Activated naive CD8-positive, alpha-beta T cell treated with anti-CD3 and anti-CD28 coated beads, Interleukin-2, amount 10 ng/mL, durations not matched to agents 7 days and 5 days (primary cell): ENCODE measurements at regions not wholly inside any gene's neighbourhood (a gene's known extent, or its start where the extent isn't known, plus 50 kb on each side); places are given as distances from the start of the nearest gene placed in this dataset.

Source experiments
- ATAC-seq: fragments of 150-1000 bp; cut with Tn5 transposase; one replicate; pipeline ENCODE4 v1.10.0; 2021; ENCODE audit warnings: low read depth, moderate library complexity
- POLR2A ChIA-PET: fragments of 350-600 bp; sonication (Branson Sonifier 250); formaldehyde crosslinking; loops from one replicate; lab custom pipeline; 2021; ENCODE audit warnings: antibody characterized with exemption; lab: Charles Lee
- DNase-seq: peaks from one replicate; pipeline ENCODE4 v3.0.0; 2021
- H3K27ac Mint-ChIP-seq: one replicate; pipeline ENCODE4 v1.8.0; 2022; ENCODE audit warnings: mild to moderate bottlenecking, mixed read lengths
- H3K27me3 Mint-ChIP-seq: one replicate; pipeline ENCODE4 v1.8.0; 2022; ENCODE audit warnings: mild to moderate bottlenecking, moderate library complexity, mixed read lengths
- H3K36me3 Mint-ChIP-seq: one replicate; pipeline ENCODE4 v1.8.0; 2021; ENCODE audit warnings: mild to moderate bottlenecking, mixed read lengths
- H3K4me1 Mint-ChIP-seq: one replicate; pipeline ENCODE4 v1.8.0; 2021; ENCODE audit warnings: mixed read lengths
- H3K4me3 Mint-ChIP-seq: one replicate; pipeline ENCODE4 v1.8.0; 2022; ENCODE audit warnings: mild to moderate bottlenecking, moderate library complexity, mixed read lengths
- H3K9me3 Mint-ChIP-seq: one replicate; pipeline ENCODE4 v1.8.0; 2021; ENCODE audit warnings: mixed read lengths

DNA sequence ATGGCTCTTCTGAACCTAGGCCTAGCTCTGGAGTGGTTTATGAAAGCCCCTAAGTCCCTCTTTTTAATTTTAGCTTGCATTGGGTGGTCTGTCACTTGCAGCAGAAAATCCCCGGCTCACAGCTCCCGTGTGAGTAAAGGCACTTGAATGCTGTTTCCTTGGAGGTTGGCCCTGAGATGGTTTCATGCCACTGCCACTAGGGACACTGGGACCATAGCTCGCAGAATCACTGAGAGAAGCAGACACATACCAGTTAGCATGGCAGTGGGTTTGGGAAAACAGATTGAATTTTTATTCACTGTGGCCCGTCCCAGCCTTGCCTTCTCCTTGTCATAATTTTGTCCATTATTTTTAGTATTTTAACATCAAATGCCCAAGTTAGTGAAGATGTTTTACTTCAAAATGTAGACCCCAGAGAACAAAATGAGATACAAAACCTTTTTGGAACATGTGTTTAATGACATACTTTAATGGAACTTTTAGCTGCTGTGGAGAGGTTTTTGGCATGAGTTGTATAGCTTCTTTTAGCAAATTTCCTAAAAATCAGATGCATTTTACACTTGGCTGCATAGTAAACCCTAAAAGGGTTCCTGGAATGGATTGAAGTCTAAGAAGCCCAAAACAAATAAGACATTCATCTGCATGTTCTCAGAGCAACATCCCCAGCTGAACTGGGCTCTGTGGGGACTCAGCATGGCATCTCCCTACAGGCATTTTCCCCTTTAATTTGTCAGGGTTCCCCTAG, 259.7 kb upstream of the PITRM1 start:
- no peak for DNase-seq
- no peak for ATAC-seq
- Mint-ChIP-seq H3K4me3 (no peak overlapping the region), H3K9me3 (peaks cover 14% of the 10 kb centered on the region), H3K27me3 (peaks cover 5% of the 10 kb centered on the region), H3K4me1 (peaks cover 6% of the 10 kb centered on the region), H3K27ac (no peak overlapping the region), H3K36me3 (peaks cover 7% of the 10 kb centered on the region)
- POLR2A ChIA-PET, result no interaction called here

DNA sequence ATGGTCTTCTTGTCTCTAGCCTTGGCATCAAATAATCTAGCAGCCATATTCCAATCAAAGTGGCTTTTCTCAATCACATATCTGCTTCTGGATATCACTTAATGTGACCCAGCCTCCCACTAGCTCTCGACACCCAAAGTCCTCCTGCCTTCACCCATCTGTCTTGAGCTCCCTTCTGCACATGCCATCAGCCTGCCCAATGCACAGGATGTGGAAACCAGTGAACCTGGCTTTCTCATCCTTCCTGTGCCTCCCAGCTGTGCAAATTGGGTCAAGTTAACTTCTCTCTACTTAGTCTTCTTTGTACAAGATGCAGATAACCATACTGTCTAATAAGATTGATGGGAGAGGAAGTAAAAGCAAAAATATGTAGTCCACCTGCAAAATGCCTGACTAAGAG, 257.9 kb upstream of the PITRM1 start:
- H3K27me3 Mint-ChIP-seq, result peaks cover 7% of the 10 kb centered on the region
- ATAC-seq (no peak), DNase-seq (no peak)
- H3K4me1 Mint-ChIP-seq, result peaks cover 6% of the 10 kb centered on the region
- H3K4me3 Mint-ChIP-seq, result no peak overlapping the region
- no peak overlapping the region for H3K27ac Mint-ChIP-seq
- POLR2A ChIA-PET, result no interaction called here
- peaks cover 7% of the 10 kb centered on the region for H3K36me3 Mint-ChIP-seq
- peaks cover 14% of the 10 kb centered on the region for H3K9me3 Mint-ChIP-seq

DNA sequence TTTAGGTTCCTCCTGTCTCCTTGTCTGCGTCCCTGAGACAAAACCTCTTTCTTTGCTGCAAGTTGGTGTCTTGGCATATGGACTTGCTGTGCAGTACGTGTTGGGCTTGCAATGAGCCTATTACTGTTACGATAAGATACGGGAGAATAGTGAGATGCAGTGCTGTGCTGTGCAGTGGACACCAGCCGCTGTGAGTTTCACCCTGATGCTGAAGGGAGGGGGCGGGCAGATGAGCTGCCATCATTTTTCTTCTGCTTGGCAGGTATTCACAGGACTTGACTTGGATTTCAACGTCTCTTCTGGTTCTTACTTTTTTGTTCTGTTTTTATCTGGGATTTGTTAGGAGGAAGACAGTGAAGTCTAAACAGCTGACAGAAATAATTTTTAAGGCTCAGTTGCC, 257.1 kb upstream of the PITRM1 start:
- DNase-seq (no peak), ATAC-seq (no peak)
- Mint-ChIP-seq H3K36me3 (peaks cover 7% of the 10 kb centered on the region), H3K27ac (no peak overlapping the region), H3K9me3 (peaks cover 14% of the 10 kb centered on the region), H3K4me1 (peaks cover 6% of the 10 kb centered on the region), H3K27me3 (peaks cover 10% of the 10 kb centered on the region), H3K4me3 (no peak overlapping the region)
- POLR2A ChIA-PET, result no interaction called here

DNA sequence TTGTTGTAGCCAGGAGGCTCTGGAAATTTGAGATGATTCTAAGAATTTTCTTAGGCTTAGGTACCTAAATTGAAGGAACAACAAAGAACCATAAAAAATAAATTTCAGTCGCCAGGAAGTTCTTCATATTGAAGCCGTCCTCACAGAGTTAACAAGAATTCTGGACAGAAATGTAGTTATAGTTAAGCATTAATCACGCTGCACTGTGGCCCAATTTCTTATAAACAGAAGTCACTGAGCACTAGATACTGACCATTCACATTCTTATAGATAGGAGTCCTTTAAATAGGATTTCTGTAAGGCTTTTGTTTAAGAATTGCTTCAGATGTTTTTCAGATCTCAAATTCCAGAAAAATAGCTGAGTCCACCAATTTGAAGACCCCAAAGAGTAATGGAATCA, 256.2 kb upstream of the PITRM1 start:
- DNase-seq (no peak), ATAC-seq (no peak)
- Mint-ChIP-seq H3K4me1 (peaks cover 12% of the 10 kb centered on the region), H3K27ac (no peak overlapping the region), H3K4me3 (no peak overlapping the region), H3K9me3 (peaks cover 14% of the 10 kb centered on the region), H3K27me3 (peaks cover 10% of the 10 kb centered on the region), H3K36me3 (peaks cover 7% of the 10 kb centered on the region)
- POLR2A ChIA-PET, result no interaction called here

DNA sequence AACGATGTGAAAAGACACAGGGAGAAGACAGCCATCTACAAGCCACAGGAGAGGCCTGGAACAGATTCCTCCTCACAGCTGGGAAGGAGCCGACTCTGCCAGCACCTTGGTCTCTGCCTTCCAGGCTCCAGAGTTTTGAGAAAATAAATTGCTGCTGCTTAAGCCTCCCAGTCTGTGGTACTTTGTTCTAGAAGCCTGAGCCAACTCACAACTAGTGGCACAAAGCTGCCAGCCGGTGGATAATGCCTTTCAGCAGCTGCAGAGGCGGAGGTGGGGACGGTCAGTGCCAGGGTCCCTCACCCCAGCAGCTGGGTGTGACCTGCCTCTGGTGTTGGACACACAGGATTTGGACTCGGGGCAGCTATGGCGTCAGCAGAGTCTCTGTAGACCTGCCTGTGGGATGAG, 255.4 kb upstream of the PITRM1 start:
- H3K9me3 Mint-ChIP-seq, result peaks cover 14% of the 10 kb centered on the region
- no peak for ATAC-seq
- H3K36me3 Mint-ChIP-seq, result peaks cover 7% of the 10 kb centered on the region
- peaks cover 13% of the 10 kb centered on the region for H3K27me3 Mint-ChIP-seq
- H3K4me3 Mint-ChIP-seq, result no peak overlapping the region
- no peak overlapping the region for H3K27ac Mint-ChIP-seq
- H3K4me1 Mint-ChIP-seq, result peaks cover 12% of the 10 kb centered on the region
- no peak for DNase-seq
- POLR2A ChIA-PET, result no interaction called here

DNA sequence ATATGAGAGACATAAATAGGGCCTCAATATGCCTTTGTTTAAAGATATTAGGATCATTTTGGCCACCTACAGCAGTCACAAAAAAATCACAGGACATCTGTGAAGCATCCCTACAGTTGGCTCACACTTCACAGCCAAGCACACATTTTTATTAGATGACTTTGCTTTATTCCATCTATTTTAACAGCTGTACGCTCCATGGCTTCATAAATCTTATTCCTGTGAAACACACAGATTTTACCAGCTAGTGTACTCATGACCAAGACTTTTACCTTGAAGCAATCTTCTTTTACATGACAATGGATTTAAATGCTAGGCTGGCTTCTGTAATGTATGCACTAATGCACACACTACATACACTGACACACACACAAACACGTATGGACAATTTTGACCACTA, 254.8 kb upstream of the PITRM1 start:
- Mint-ChIP-seq H3K27ac (no peak overlapping the region), H3K36me3 (peaks cover 7% of the 10 kb centered on the region), H3K27me3 (peaks cover 15% of the 10 kb centered on the region), H3K9me3 (peaks cover 14% of the 10 kb centered on the region), H3K4me3 (no peak overlapping the region), H3K4me1 (peaks cover 15% of the 10 kb centered on the region)
- no peak for ATAC-seq
- POLR2A ChIA-PET, result no interaction called here
- no peak for DNase-seq

DNA sequence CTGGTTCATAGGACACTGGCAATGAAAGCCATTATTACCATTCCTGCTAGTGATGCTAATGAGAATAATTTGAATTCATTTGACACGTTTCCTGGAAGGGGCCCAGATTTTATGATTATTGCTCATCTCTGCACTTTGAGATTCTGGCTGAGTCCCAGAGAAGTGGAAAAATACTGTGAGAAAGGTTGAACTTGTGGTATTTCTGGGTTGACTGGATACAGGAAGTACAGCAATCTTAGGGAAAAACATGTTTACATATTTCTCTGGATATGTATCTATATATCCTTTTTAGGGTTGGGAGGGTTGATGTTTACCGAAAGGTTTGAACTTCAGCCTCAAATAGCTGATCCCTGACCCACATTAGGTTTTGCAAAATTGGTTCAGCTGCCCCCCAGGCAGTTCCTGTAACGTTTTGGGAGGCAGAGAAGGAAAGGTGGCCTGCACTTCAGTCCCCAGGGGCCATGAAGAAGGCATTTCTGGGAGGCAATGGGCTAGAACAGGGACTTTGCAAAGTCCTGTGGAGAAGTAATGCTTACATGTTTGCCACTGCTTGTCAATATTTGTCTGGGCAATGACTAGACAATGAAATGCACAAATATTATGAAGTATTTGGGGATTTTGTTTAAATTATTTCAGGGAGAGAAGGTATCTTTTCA, 253.7 kb upstream of the PITRM1 start:
- POLR2A ChIA-PET, result no interaction called here
- Mint-ChIP-seq H3K4me3 (no peak overlapping the region), H3K36me3 (peaks cover 7% of the 10 kb centered on the region), H3K27ac (no peak overlapping the region), H3K27me3 (peaks cover 15% of the 10 kb centered on the region), H3K9me3 (peaks cover 14% of the 10 kb centered on the region), H3K4me1 (peaks cover 24% of the 10 kb centered on the region)
- ATAC-seq, result no peak
- DNase-seq, result no peak

DNA sequence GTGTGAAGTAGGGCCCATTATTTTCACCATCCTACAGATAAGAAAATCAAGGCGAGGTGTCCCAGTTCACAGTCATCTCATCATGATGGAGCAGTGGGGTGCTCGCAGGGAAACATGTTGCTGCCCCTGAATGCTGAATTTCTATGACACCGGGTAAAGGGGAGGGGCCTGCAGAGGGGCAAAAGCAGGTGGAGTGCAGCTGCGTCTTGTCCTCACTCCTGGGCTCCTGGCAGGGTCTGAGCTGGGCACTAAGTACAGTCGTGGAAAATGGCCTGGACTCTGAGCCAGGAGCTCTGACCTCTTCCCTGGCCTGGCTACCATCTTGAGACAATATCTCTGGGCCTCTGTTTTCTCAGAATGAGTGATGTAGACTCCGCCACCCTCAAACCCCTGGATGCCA, 253.1 kb upstream of the PITRM1 start:
- peaks cover 15% of the 10 kb centered on the region for H3K27me3 Mint-ChIP-seq
- peaks cover 3% of the 10 kb centered on the region for H3K36me3 Mint-ChIP-seq
- no peak for ATAC-seq

DNA sequence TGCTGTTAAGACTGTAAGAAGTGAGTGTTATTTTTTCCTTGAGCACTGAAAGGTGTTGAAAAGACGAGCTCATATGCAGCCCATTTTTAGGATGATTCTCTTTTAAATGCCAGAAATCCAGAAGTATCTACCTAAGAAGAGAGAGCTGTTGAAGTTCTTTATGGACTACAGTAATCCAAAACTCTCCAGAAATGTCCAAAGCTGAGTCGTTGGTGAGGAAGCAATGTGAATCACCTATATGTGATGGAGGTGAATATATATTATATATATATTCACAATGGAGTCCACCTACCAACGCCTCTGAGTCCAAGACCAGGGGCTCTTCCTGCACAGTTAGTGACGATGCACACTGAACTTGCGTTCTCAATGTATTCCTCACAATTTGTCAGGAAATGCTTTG, 252.7 kb upstream of the PITRM1 start:
- peaks cover 5% of the 10 kb centered on the region for H3K9me3 Mint-ChIP-seq
- H3K27ac Mint-ChIP-seq, result no peak overlapping the region
- no peak overlapping the region for H3K4me3 Mint-ChIP-seq
- peaks cover 15% of the 10 kb centered on the region for H3K27me3 Mint-ChIP-seq
- peaks cover 25% of the 10 kb centered on the region for H3K4me1 Mint-ChIP-seq
- no peak for ATAC-seq
- no peaks in the 10 kb centered on the region for H3K36me3 Mint-ChIP-seq
- POLR2A ChIA-PET, result no interaction called here
- DNase-seq, result no peak

More for the DNA sequence above, 253.1 kb upstream of the PITRM1 start:
- no peak for DNase-seq
- no peak overlapping the region for H3K27ac Mint-ChIP-seq
- peaks cover 9% of the 10 kb centered on the region for H3K9me3 Mint-ChIP-seq
- POLR2A ChIA-PET, result no interaction called here
- peaks cover 24% of the 10 kb centered on the region for H3K4me1 Mint-ChIP-seq
- H3K4me3 Mint-ChIP-seq, result no peak overlapping the region

DNA sequence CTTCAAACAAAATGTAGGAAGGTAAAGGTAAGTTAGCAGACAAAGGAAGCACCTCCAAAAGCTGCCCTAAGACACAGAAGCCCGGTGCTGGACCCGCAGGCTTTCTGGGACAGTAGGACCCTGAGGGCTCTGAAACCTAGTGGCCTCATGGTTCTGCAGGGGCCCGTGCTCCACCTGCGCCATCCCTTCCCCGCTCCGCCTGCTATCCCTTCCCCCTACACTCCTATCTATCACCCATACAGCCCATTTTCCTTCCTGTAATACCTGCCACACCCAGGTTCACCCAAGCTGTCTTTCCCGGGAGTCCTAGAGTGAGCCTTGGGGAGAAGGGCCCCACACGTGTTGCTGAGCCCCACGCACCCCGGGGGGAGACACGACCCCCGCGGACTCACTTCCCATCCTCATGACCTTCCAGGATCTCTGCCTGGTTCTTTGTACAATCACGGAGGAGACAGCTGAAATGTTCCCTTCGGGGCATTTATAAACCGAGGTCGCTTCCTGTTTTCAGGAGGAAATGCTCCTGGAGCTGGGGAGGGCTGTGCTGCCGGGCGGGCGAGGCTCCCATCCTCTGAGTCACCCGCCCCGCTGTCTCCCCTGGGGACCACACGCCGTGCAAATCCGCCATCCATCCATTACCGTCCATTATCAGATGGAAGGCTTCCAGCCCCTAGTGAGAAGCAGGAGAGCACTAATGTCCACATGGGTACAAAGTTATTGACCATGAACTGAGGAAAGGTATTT, 251.7 kb upstream of the PITRM1 start:
- H3K27me3 Mint-ChIP-seq, result peaks cover 18% of the 10 kb centered on the region
- no peaks in the 10 kb centered on the region for H3K9me3 Mint-ChIP-seq
- H3K36me3 Mint-ChIP-seq, result no peaks in the 10 kb centered on the region
- H3K4me3 Mint-ChIP-seq, result peak overlapping the region; percentile 4
- POLR2A ChIA-PET, result no interaction called here
- no peak for DNase-seq
- peaks cover 34% of the 10 kb centered on the region for H3K4me1 Mint-ChIP-seq
- no peak overlapping the region for H3K27ac Mint-ChIP-seq
- no peak for ATAC-seq

DNA sequence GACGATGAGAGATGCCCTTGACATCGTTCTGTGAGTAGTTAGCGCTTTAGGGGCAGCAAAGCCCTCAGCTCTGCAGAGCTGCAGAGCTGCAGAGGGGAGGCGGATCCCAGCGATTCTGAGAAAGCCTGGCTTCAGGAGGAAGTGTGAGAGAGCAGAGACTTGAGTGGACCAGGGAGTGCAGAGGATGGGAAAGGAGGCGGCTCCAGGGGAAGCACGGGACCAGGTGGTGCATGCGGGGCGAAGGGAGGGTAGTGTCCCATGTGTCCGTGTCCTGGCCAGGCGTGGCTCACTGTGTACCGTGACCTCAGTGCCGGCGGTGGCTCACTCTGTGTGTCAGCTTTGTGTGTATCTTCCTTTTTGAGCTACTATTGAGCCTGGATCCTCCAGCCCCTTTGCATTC, 250.8 kb upstream of the PITRM1 start:
- ATAC-seq, result no peak
- H3K4me3 Mint-ChIP-seq, result no peak overlapping the region
- no peak overlapping the region for H3K27ac Mint-ChIP-seq
- peaks cover 24% of the 10 kb centered on the region for H3K27me3 Mint-ChIP-seq
- DNase-seq, result no peak
- H3K9me3 Mint-ChIP-seq, result no peaks in the 10 kb centered on the region
- H3K4me1 Mint-ChIP-seq, result peaks cover 37% of the 10 kb centered on the region
- no peaks in the 10 kb centered on the region for H3K36me3 Mint-ChIP-seq
- POLR2A ChIA-PET, result no interaction called here

DNA sequence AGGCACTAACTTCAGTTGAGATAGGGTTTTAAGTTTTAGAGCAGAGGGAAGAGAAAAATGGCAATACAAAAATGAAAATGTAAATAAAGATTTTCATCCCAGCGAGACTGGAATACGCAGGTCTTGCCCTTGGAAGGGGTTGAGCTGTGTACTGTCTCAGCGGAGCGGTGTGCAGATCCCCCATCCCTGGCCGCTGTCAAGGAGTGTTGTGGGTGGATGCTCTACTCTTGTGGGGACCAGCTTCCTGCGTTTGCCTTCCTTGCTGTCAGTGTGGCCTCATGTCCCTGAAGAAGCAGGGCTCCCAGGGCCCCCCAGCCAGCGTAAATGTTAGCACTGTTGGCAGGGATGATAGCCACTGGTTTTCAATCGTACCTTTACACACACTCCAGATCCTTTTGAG, 249.7 kb upstream of the PITRM1 start:
- Mint-ChIP-seq H3K4me1 (peaks cover 37% of the 10 kb centered on the region), H3K4me3 (no peak overlapping the region)
- ATAC-seq, result no peak

DNA sequence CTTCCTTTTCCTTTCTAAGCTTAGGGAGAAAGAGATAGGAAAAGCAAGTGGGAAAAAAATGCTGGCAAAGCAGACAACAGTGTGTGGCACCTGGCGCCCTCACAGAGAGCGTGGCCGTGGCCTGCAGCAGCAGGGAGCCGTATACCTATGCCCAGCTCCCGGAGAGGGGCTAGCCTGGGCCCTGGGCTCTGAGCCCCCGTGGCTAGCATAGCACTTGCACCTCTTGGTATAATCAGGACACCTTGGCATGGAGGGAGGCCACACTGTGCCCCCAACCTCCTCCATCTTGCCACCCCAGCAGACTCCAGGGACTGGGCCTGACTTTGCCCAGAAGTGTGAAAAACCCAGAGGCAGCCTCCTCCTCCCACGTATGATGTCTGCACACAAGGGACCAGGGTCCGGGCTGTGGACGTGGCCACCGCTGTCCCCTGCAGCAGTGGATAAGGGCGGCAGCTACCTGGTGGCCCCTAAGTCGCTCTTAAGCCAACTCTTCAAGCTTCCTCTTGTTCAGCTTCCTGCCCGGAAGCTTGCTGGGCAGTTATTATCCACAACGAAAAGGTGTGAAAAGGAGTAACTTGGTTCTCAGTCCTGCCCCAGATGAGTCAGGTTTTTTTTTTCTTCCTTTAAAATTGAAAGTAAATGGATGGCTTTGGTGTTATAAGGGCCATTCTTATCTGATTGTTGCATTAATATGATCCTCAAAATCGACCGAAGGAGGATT, 249.1 kb upstream of the PITRM1 start:
- DNase-seq (no peak), ATAC-seq (peak; percentile 27)
- Mint-ChIP-seq H3K4me1 (peaks cover 37% of the 10 kb centered on the region), H3K27me3 (peaks cover 26% of the 10 kb centered on the region), H3K27ac (peak overlapping the region; percentile 10), H3K36me3 (no peaks in the 10 kb centered on the region), H3K4me3 (no peak overlapping the region), H3K9me3 (no peaks in the 10 kb centered on the region)
- POLR2A ChIA-PET, result interaction anchor here (0.6 kb wide), 1 partner anchor 45 kb away, joined by 3 read pairs; no protein-coding TSS in a partner anchor

More for the DNA sequence above, 249.7 kb upstream of the PITRM1 start:
- Mint-ChIP-seq H3K36me3 (no peaks in the 10 kb centered on the region), H3K27me3 (peaks cover 30% of the 10 kb centered on the region), H3K9me3 (no peaks in the 10 kb centered on the region), H3K27ac (no peak overlapping the region)
- DNase-seq, result no peak
- POLR2A ChIA-PET, result no interaction called here
